ENCODE measurements at regions not wholly inside any gene's neighbourhood (a gene's known extent, or its start where the extent isn't known, plus 50 kb on each side); places are given as distances from the start of the nearest gene placed in this dataset.

- no peak for TF ChIP-seq POLR2A (IDR thresholded peaks at IDR 0.05)
- TF ChIP-seq CTCF (IDR thresholded peaks at IDR 0.05): no peak
Measured at GRCh38 chr14:40271480-40271879, 839.2 kb upstream of the FBXO33 start.
